Uterus (tissue), 2 donors: ENCODE measurements at regions not wholly inside any gene's neighbourhood (a gene's known extent, or its start where the extent isn't known, plus 50 kb on each side); places are given as distances from the start of the nearest gene placed in this dataset.

Experiments
- CTCF ChIP-seq, 4 experiments: fragments of 200-600 bp in 2 of 4; fragments of 450-650 bp in 2 of 4; sonication (generic) in 2 of 4; IDR thresholded peaks; one replicate each; pipeline ENCODE4 v1.5.1; 2016 to 2019; ENCODE audit warnings: antibody characterized with exemption in 4 of 4, mild to moderate bottlenecking in 2 of 4, moderate library complexity in 1 of 4
- POLR2A ChIP-seq, 2 donors: fragments of 450-650 bp; IDR thresholded peaks; one replicate each; pipeline ENCODE4 v1.6.1; 2016; ENCODE audit warnings: antibody characterized with exemption in 2 of 2, mild to moderate bottlenecking in 1 of 2, moderate library complexity in 1 of 2

DNA sequence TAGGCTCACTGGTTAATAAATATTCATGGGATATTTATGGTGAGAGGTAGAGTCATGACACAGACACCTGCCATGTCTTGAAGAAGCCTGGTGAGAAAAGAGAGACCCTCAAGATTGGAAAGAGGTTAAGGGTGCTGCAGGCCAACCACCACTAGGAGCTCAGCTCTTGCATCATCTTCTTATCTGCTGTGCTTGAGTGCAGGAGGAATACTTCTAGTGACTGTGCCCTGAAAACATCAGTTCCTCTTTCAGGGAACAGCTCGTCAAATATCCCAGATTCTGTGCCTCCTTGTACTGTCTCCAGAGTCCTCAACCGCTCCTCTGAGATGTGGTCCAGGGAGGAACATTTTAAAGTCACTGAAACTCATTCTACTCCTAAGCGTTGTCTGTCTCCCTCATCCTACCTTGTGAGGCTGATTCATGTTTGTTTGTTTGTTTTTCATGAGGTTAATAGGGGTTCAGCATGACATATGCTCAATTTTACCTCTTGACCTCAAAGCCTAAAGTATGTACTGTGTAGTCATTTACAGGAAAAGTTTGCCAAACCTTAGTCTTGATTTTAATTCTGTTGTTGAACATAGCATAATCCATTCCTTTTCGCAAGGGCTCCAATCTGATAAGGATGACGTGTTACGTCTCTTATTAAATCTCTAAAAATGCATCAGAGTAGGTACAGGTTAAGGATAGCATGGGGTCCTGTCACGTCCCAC lies 293.1 kb downstream of the C7orf25 start:
- no peak for TF ChIP-seq CTCF (IDR thresholded peaks at IDR 0.05)
- TF ChIP-seq POLR2A (IDR thresholded peaks at IDR 0.05) = no peak
